ACHN (cell line): ENCODE measurements at regions not wholly inside any gene's neighbourhood (a gene's known extent, or its start where the extent isn't known, plus 50 kb on each side); places are given as distances from the start of the nearest gene placed in this dataset.
"Not testable (repeated sequence)": the region's sequence is repeated elsewhere in the genome, so short reads cannot be mapped to it uniquely, and the experiment has no call there.

Experiments
- DNase-seq: peaks from one replicate; pipeline ENCODE4 v3.0.0-alpha.2; 2015
- in situ Hi-C: cut with HindIII; loops from 2 replicates; pipeline ENCODE4 v1.10.0; 2017; ENCODE audit warnings: low sequenced_read_pairs, low pct_ligation_motif_present, low pct_unique_long_range_greater_than_20kb

GRCh38 chr1:213324859-213325258, 273.8 kb downstream of the RPS6KC1 start:
- DNase-seq: no peak
- in situ Hi-C loops: no loop called here

- no peak for DNase-seq
- in situ Hi-C loops: no loop called here
Observed at GRCh38 chr1:213325482-213325881, 274.4 kb downstream of the RPS6KC1 start.

GRCh38 chr1:213326281-213327016, 275.4 kb downstream of the RPS6KC1 start:
- no peak for DNase-seq
- in situ Hi-C loops: no loop called here

- peak; percentile 65 for DNase-seq
- in situ Hi-C loops: no loop called here
Observed at GRCh38 chr1:213327017-213327667, 276.1 kb downstream of the RPS6KC1 start.

GRCh38 chr1:213329406-213330008, 278.5 kb downstream of the RPS6KC1 start:
- in situ Hi-C loops: no loop called here
- no peak for DNase-seq

GRCh38 chr1:213330281-213330680, 279.2 kb downstream of the RPS6KC1 start:
- in situ Hi-C loops: no loop called here
- no peak for DNase-seq

GRCh38 chr1:213331631-213332175, 280.7 kb downstream of the RPS6KC1 start:
- no peak for DNase-seq
- in situ Hi-C loops: no loop called here

GRCh38 chr1:213332491-213332890, 281.4 kb downstream of the RPS6KC1 start:
- in situ Hi-C loops: no loop called here

GRCh38 chr1:213333121-213333520, 282.1 kb downstream of the RPS6KC1 start:
- DNase-seq: no peak
- in situ Hi-C loops: no loop called here

More at GRCh38 chr1:213332491-213332890, 281.4 kb downstream of the RPS6KC1 start:
- DNase-seq: no peak

GRCh38 chr1:213335084-213335483, 284.0 kb downstream of the RPS6KC1 start:
- no peak for DNase-seq
- in situ Hi-C loops: no loop called here

GRCh38 chr1:213337025-213337678, 286.1 kb downstream of the RPS6KC1 start:
- DNase-seq: no peak
- in situ Hi-C loops: no loop called here

GRCh38 chr1:213340593-213340992, 289.6 kb downstream of the RPS6KC1 start:
- no peak for DNase-seq
- in situ Hi-C loops: no loop called here

GRCh38 chr1:213345621-213346020, 294.6 kb downstream of the RPS6KC1 start:
- in situ Hi-C loops: no loop called here
- no peak for DNase-seq

- DNase-seq: no peak
- in situ Hi-C loops: no loop called here
Observed at GRCh38 chr1:213357403-213357802, 306.4 kb downstream of the RPS6KC1 start.

GRCh38 chr1:213358368-213358767, 307.3 kb downstream of the RPS6KC1 start:
- in situ Hi-C loops, DNase-seq: not testable (repeated sequence)

- in situ Hi-C loops: no loop called here
- DNase-seq: no peak
Observed at GRCh38 chr1:213362598-213362997, 311.6 kb downstream of the RPS6KC1 start.

GRCh38 chr1:213366141-213366831, 315.2 kb downstream of the RPS6KC1 start:
- DNase-seq: no peak
- in situ Hi-C loops: no loop called here

GRCh38 chr1:213369465-213369864, 318.4 kb downstream of the RPS6KC1 start:
- no peak for DNase-seq
- in situ Hi-C loops: no loop called here
